ACC112 (cell line): ENCODE measurements at regions not wholly inside any gene's neighbourhood (a gene's known extent, or its start where the extent isn't known, plus 50 kb on each side); places are given as distances from the start of the nearest gene placed in this dataset.

Source experiments
- H2AFZ ChIP-seq: fragments of 200-600 bp; sonication (generic); one replicate; pipeline ENCODE4 v1.6.0; 2017; ENCODE audit warnings: antibody characterized with exemption, low read length; ENCODE audit not compliant: unreplicated experiment
- H3K27ac ChIP-seq: fragments of 200-600 bp; sonication (generic); 2 replicates; pipeline ENCODE4 v1.5.1; 2014; ENCODE audit warnings: low read depth, mild to moderate bottlenecking, antibody characterized with exemption, low read length, moderate library complexity
- H3K27me3 ChIP-seq: fragments of 200-600 bp; sonication (generic); 2 replicates; pipeline ENCODE4 v1.6.1; 2014; ENCODE audit warnings: mild to moderate bottlenecking, antibody characterized with exemption, low read length, moderate library complexity, mixed read lengths; ENCODE audit not compliant: insufficient read depth
- H3K36me3 ChIP-seq: fragments of 200-600 bp; sonication (generic); 2 replicates; pipeline ENCODE4 v1.6.1; 2016; ENCODE audit warnings: mild to moderate bottlenecking, antibody characterized with exemption, low read length, moderate library complexity, mixed read lengths; ENCODE audit not compliant: insufficient read depth
- H3K4me1 ChIP-seq: fragments of 200-600 bp; sonication (generic); one replicate; pipeline ENCODE4 v1.6.1; 2016; ENCODE audit warnings: low read length, mixed read lengths; ENCODE audit not compliant: insufficient read depth, unreplicated experiment, control insufficient read depth
- H3K4me3 ChIP-seq: fragments of 200-600 bp; sonication (generic); 2 replicates; pipeline ENCODE4 v1.5.1; 2014; ENCODE audit warnings: mild to moderate bottlenecking, low read depth, low read length
- H3K79me2 ChIP-seq: fragments of 200-600 bp; sonication (generic); one replicate; pipeline ENCODE4 v1.6.0; 2016; ENCODE audit warnings: low read length; ENCODE audit not compliant: control insufficient read depth, unreplicated experiment, insufficient read depth

DNA sequence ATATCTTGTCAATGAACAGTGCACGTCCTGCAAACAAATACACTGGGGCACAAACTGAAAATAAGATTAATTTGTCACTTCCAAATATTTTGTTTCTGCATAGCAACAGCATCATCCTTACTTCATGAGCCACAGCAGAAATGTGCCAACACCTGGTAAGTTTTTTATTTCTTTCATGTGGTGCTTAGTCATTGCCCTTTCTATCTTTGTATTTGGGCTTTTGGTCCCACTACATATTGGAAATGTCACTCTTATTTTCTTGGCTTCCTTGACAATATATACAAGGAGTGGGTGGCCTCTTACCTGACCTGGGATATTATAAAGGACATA, 208.0 kb downstream of the RBM43 start:
- Histone ChIP-seq H3K36me3 (no peaks in the 10 kb centered on the region), H3K4me3 (no peak overlapping the region), H3K4me1 (peaks cover 38% of the 10 kb centered on the region), H3K79me2 (no peaks in the 10 kb centered on the region), H2AFZ (no peak overlapping the region), H3K27ac (0 out of 2 replicates have a peak overlapping the region, but pooled peaks have one; percentile 39), H3K27me3 (no peaks in the 10 kb centered on the region)

DNA sequence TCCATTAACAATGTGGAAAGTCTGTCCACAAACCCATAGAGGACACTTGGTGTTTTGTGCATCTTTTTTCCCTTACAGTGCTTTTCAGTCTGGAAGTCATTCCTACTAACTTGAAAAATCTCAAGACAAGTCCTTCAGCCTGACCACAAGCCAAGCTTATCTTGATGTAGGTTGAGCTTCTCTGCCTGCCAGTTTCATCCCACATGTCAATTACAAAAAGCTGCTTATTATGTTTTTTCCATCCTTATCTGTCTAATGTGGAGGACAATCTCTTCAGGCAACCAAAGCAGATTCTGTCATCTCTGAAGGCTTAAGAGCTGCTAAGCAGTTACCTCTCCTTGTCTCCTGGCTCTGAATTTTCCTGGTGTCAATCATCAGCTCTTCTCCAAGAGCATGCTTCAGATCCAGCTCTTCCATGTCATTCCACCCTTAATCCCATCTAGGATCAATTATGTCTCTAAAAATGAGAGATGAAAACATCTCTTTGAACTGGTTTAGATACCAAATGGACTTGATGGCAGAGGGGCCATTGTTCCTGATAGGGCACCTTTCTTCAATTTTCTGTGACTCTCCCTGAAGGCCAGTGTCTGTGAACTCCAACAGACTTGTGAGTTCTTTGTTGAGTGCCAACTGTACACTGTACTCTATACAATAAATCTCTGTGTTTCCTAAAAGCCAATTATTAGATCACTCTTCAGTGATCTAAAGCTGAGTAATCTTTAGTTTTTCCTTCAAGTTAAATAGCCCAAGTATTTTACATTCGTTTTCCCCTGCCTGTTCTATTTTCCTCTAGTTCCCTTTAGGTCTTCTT, 208.6 kb downstream of the RBM43 start:
- peak overlapping the region; percentile 46 for H2AFZ ChIP-seq

DNA sequence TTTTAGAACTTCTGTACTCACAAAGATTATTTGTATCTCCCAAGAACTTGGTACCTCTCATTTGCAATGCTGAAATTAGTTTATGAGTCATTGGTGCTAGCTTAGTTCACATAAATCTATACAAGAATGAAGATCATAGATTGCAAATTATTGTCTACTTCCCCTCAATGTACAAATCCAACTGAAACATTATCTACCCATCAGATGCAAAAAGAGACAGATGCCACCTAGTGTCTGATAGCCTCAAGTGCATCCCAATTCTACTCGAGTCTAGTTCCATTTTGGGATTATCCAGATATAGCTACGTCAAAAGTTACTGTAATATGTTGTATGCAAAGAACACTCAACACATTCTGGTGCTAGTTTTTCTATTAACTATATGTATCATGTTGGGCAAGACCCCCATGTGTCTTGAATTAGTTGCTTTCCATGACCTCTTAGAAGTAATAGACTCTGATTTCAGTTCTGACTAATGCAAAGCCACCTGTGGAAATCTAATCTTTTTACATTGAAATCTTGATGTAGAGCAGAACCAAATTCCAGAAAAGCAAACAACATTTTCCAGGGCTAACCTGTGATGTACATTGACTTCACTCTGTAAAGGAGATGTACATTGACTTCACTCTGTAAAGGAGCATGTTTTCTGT, 210.0 kb downstream of the RBM43 start:
- H3K4me3 ChIP-seq = no peak overlapping the region
- peaks cover 32% of the 10 kb centered on the region for H3K4me1 ChIP-seq
- no peaks in the 10 kb centered on the region for H3K79me2 ChIP-seq
- peak overlapping the region; percentile 24 for H2AFZ ChIP-seq
- no peak overlapping the region for H3K27ac ChIP-seq
- H3K36me3 ChIP-seq = no peaks in the 10 kb centered on the region
- H3K27me3 ChIP-seq = no peaks in the 10 kb centered on the region

More for the DNA sequence above, 208.6 kb downstream of the RBM43 start:
- H3K36me3 ChIP-seq = no peaks in the 10 kb centered on the region
- no peaks in the 10 kb centered on the region for H3K79me2 ChIP-seq
- H3K4me1 ChIP-seq = peaks cover 38% of the 10 kb centered on the region
- H3K4me3 ChIP-seq = no peak overlapping the region
- no peaks in the 10 kb centered on the region for H3K27me3 ChIP-seq
- H3K27ac ChIP-seq = peak overlapping the region; percentile 39; the same call in 1 of the 2 replicates

DNA sequence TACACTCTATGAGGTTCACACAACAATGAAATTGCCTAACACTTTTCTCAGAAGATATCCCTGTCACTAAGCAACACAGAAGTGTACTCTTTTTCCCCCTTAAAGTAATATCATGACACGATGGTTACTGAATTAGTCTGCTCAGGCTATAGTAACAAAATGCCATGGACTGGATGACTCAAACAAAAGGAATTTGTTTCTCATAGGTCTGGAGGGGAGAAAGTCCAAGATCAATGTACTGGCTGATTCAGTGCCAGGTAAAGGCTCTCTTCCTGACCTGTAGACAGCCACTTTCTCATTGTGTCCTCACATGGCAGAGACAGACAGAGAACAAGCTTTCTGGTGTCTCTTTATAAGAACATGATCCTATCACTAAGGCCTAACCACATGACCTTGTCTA, 211.9 kb downstream of the RBM43 start:
- no peak overlapping the region for H3K4me3 ChIP-seq
- H3K27ac ChIP-seq = peak overlapping the region; percentile 17; the same call in 1 of the 2 replicates
- H3K4me1 ChIP-seq = peaks cover 29% of the 10 kb centered on the region
- no peaks in the 10 kb centered on the region for H3K79me2 ChIP-seq
- no peak overlapping the region for H2AFZ ChIP-seq
- no peaks in the 10 kb centered on the region for H3K27me3 ChIP-seq
- no peaks in the 10 kb centered on the region for H3K36me3 ChIP-seq

DNA sequence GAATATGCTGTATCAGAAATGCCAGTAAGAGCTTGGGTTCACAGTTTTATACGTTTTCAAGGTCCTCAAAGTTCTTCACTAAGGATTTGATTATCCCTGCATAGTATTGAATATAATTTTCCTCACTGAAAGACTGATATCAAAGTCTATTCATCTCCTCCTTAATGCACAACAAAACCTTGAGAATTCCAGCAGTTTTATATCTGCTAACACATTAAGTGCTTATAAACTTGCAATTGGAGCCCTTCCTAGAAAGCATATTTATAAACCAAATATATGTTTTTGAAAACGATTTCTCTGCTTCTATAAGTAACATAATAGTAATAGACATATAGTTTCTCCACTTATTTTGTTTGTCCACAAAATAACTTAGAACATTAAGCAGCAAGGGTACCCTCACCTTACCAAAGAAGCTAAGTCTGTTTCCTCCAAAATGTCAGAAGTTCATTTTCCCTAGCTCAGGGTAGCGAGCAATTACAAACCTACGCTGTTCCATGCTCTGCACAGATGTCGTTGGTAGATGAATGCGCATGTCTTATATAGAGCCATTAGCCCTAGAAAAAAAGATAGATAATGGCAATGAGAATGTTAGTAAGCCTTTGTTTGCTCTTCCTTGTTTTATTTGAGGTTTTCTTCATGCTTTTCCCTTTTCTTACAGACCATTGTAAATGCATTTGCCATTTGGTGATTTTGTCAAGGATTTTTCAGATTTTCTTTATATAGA, 213.2 kb downstream of the RBM43 start:
- no peak overlapping the region for H3K4me3 ChIP-seq
- no peak overlapping the region for H2AFZ ChIP-seq
- H3K4me1 ChIP-seq = peaks cover 26% of the 10 kb centered on the region
- no peaks in the 10 kb centered on the region for H3K36me3 ChIP-seq
- no peaks in the 10 kb centered on the region for H3K79me2 ChIP-seq
- H3K27ac ChIP-seq = no peak overlapping the region
- no peaks in the 10 kb centered on the region for H3K27me3 ChIP-seq

DNA sequence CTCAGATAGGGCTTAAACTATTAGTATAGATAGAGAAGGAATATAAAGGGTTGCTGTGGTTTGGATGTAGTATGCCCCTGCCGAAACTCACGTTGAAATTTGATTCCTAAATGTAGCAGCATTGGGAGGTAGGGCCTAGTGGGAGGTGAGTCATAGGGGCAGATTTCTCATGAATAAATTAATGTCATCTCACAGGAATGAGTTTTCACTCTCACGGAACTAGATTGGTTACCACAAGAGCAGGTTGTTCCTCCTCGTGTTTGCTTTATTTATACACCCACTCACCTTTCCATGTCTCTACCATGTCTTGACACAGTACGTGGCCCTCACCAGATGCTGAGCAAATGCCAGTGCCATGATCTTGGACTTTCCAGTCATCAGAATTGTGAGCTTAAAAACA, 218.2 kb downstream of the RBM43 start:
- Histone ChIP-seq H3K79me2 (no peaks in the 10 kb centered on the region), H2AFZ (no peak overlapping the region), H3K4me1 (no peaks in the 10 kb centered on the region), H3K4me3 (peak overlapping the region; percentile 48), H3K27ac (0 out of 2 replicates have a peak overlapping the region, but pooled peaks have one; percentile 38), H3K27me3 (no peaks in the 10 kb centered on the region), H3K36me3 (no peaks in the 10 kb centered on the region)

DNA sequence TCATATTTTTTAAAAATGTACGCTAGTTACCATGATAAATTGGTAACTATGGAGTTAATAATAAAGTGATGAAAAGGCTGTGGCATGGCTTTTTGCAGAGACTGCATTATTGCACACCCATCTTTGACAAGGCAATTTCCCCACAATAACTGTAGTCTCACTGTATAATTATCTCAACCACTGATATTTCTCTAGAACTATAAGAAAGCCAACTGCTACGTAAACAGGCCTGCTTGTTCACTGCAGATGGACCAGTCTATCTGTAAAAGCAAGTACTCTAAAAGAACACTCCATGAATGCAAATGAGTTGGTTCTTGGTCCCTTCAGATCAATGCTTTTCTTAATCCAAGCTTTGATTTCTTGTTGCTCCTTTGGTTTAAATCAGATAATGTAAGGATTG, 218.7 kb downstream of the RBM43 start:
- Histone ChIP-seq H2AFZ (no peak overlapping the region), H3K4me1 (no peaks in the 10 kb centered on the region), H3K27ac (no peak overlapping the region), H3K4me3 (no peak overlapping the region), H3K36me3 (no peaks in the 10 kb centered on the region), H3K79me2 (no peaks in the 10 kb centered on the region), H3K27me3 (no peaks in the 10 kb centered on the region)

DNA sequence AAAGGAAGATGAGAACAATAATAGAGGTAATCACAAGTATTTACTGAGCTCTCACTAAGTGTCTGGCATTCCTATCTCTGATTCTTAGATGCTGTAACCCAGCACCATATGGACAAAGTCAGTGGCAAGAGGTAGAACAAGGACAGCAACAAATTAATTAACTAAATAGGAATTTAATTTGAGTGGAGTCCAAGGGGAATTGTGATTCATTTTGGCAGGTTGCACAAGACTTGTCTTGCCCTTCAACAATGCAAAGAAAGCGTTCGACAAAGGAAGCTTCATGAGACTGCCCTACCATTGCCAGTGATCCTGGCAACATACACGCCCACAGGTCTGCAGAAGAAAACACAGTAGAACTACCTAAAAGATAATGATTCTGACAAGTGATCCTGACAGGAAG, 221.6 kb downstream of the RBM43 start:
- H3K27me3 ChIP-seq = no peaks in the 10 kb centered on the region
- no peak overlapping the region for H3K27ac ChIP-seq
- no peaks in the 10 kb centered on the region for H3K4me1 ChIP-seq
- H3K79me2 ChIP-seq = no peaks in the 10 kb centered on the region
- H3K4me3 ChIP-seq = no peak overlapping the region
- H2AFZ ChIP-seq = no peak overlapping the region
- no peaks in the 10 kb centered on the region for H3K36me3 ChIP-seq

DNA sequence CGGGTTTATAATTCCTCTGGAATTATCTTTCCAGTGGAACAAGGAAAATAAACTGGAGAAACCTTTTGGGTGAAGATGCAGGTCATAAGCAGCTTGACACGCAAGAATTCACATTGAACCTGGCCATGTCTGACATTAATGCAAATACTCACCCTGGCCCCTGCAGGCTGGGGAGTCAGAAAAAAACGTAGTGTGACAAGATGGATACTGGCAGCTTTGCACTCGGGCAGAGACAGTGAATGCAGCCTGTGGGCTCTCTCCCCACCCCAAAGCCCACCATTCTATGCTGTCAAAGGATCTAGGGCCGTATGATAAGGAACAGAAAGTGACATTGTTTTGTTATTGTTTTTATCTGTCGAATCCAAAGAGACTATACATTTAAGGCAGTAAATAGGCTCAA, 223.1 kb downstream of the RBM43 start:
- Histone ChIP-seq H3K27me3 (no peaks in the 10 kb centered on the region), H3K27ac (no peak overlapping the region), H3K79me2 (no peaks in the 10 kb centered on the region), H3K4me3 (no peak overlapping the region), H2AFZ (no peak overlapping the region), H3K4me1 (no peaks in the 10 kb centered on the region), H3K36me3 (no peaks in the 10 kb centered on the region)

DNA sequence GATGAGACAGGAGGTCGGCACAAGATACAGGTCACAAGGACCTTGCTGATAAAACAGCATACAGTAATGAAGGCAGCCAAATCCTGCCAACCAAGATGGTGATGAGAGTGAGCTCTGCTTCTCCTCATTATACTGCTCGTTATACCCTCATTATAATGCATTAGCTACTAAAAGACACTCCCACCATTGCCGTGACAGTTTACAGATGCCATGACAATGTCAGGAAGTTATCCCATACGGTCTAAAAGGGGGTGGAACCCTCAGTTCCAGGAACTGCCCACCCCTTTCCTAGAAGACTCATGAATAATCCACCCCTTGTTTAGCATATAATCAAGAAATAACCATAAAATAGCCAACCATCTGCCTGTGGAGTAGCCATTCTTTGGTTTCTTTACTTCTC, 224.2 kb downstream of the RBM43 start:
- H3K36me3 ChIP-seq = no peaks in the 10 kb centered on the region
- H3K27me3 ChIP-seq = no peaks in the 10 kb centered on the region
- no peak overlapping the region for H3K27ac ChIP-seq
- H3K79me2 ChIP-seq = no peaks in the 10 kb centered on the region
- H3K4me1 ChIP-seq = peaks cover 5% of the 10 kb centered on the region
- no peak overlapping the region for H2AFZ ChIP-seq
- no peak overlapping the region for H3K4me3 ChIP-seq
